ENCODE measurements at regions not wholly inside any gene's neighbourhood (a gene's known extent, or its start where the extent isn't known, plus 50 kb on each side); places are given as distances from the start of the nearest gene placed in this dataset.

DNA sequence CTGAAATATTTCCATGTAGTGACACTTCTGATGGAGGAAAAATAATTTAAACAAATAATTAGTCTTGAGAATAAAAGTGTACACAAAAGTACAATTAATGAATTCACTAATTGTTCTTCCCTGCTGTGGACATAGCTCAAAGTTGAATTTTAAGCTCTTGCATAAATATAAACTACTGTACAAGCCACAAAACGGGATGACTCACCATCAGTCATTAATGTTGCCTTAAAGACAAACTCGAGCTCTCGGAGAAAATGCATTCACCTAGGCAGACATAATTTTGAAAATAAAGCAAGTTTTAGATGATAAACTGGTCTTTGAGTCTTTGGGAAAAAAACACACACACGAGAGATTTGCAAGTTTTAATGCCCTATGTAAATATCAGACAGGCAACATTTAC, 436.4 kb downstream of the ZNF521 start:
- DNase-seq = peak; percentile 41

- no peak for DNase-seq
Observed at GRCh38 chr18:24917767-24918166, 434.2 kb downstream of the ZNF521 start.

GRCh38 chr18:24918257-24918656, 433.7 kb downstream of the ZNF521 start:
- DNase-seq = no peak

DNA sequence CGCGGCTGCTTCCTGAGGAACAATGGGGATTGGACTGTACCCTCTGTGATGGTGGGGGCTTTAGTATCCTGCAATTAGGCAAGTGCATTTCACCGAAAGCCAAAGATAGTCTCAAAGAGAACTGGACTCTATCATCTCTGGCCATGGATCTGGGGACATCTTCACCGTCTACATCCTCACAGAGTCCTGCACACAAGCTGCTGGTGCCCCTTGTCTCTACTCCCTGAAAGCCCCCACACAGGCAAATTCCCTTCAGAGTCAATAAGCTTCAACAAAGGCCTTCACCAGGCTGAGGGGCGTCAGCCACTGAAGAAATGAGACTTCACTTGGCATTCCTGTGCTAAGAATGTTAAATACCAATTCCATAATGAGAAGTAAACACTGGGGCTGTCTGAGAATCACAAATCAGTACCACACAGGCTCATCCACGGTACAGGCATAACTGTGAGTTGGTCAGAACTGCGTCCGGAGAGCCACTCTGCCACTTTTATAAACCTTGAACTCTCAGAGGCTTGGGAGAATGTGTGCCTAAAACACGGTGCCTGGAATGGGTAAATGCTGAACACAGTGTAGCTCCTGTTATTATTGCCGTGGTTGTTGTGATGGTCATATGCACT, 432.7 kb downstream of the ZNF521 start:
- DNase-seq = no peak

DNA sequence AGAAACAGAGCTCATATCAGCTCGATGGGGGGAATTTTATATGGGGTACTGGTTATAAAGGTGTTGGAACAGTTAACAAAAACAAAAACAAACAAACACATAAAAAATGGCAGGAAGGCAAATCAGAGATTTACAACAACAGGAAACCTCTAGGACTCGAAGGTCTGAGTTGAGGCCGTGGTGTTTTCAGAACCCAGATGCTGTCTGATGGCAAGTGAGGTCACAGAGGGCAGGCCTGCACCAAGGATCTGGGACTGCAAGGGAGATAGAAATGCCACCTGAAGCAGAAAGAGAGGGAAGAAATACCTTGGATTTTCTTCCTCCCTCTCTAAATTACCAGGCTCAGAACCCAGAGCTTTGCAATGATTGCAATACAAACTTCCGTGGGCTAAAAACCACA, 429.5 kb downstream of the ZNF521 start:
- no peak for DNase-seq

GRCh38 chr18:24923138-24923537, 428.8 kb downstream of the ZNF521 start:
- no peak for DNase-seq

DNA sequence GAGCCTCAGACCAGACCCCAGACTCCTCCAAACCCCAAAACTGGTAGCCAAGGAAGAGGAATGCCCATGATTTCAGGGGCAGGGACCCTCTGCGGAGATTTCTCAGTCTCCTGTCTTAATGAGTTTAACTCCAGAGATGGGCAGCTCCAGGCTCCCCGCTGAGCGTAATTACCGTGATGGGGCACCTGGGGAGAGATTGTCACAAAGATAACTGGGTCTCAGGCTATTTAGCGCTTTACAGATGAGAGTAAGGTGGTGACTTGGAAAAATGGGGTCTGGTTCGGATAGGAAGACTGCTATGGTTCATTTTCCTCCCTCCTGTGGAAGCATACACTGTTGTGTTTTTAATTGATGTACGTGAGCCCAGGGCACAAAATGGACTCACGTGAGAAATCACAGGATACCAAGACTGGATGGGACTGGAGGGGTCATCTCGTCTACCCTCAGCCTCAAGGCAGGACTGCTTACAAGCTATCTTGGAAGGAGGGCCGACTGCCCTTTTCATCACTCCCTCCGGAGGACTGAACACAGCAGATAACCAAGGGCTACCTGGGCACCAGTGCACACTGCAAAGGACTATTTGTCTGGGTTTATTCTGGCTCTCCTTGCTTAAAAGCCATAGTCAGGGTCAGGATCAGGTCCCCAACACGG, 427.8 kb downstream of the ZNF521 start:
- peak; percentile 83 for DNase-seq

DNA sequence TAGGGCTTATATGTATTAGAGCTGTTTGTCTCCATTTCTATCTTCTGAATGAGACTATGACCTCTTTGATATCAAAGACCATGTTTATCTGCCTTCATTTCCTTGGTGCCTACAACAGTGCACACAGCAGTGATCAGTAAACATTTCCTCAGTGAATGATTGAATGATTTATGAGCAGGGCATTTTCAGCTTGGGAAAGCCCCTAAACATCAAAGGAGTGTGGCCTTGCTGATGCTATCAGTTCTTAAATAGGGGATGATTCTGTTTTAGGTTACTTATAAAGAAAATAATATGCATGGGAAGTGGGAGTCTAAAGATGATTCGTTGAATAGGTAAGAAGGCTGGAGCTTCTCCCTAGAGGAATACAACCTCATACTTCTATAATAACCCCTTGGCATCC, 425.3 kb downstream of the ZNF521 start:
- no peak for DNase-seq

DNA sequence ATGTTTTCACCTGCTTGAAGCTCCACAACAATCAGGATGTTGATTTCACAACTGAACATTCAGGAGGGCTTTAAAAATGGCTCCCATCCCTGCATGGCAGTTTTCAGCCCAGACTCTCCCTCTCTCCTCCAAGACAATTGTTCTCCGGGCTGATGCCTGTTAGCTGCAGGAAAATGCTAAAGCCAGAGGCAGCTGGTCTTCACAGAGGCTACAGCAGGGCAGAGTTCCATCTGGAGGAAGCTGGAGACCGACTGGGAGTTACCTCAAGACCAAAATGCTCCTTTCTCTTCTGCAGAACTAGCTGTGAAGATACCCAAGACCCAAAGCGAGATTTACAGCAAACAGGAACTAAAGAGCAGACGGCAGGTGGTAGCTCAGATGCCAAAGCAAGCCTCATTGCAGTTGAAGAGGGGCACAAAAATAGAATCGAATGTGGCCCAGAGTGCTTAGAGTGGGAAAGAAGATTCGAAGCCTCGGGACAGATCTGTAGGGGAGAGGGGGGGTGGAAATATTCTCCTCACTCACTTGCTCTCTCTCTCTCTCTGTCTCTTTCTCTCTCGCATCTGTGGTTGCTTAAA, 423.6 kb downstream of the ZNF521 start:
- no peak for DNase-seq

GRCh38 chr18:24930478-24930877, 421.5 kb downstream of the ZNF521 start:
- DNase-seq = peak; percentile 54

DNA sequence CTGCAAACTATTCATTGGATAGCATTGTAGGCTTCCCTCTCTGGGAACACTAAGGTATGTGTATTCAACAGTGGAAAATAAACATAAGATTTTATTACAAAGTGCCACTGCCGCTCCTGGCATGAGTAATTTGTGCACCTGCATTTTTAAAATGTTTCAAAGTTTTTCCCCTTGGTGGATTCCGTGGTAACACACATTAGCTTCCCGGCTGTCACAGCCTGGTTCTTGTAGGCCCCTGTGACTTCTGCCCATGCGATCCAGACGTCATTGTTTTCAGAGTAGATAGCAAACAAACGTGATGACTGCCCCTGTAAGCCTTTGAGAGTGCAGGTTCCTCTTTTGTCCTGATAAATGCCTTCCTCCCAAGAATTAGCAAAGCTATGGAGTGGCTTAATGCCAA, 421.0 kb downstream of the ZNF521 start:
- DNase-seq = peak; percentile 91

DNA sequence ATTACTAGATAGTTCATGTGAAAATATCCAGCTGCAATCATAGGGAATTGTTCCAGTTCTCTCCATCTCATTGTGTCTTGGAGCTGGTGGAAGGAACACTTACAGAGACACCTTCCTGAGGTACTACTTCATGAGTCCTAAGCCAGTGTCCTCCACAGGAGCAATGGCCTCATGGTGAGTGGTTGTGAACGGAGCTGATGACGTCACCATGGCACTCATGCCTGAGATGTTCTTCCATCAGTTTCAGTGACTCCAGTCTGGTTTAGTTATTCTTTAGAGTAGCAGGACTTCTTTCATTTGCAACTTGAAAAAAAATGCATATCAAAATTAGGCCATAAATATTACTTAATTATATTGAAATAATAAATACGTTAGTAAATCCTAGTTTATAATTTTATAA, 418.6 kb downstream of the ZNF521 start:
- DNase-seq = no peak

DNA sequence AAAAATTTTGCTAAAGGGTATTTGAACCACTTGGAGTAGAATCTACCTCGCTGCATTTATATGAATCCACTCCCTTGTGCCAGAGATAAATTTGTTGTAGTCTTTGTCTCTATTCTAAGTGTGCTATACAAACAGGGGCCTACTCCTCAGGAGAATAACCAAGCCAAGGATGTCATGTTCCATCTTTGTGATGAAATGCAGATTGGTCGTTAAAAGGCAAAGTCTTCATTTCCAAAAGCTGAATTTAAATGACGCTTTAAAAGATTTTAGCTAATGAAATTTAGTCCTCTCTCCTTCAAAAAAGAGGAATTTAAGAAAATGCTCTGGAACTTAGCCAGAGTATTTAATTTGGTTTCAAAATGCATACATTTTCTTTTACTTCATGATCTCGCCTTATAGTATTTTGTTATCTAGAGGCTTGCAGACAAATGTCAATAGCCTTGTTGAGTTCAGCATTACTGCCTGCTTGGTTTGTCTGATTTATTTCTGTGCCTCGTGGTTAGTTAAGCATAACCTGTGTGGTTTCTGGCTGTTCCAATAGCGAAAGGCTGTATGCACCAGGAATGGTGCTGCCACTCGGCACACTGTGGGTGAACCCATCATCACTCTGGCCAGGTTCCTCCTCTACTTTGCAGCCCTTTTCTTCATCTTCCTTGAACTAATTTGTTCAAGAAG, 417.6 kb downstream of the ZNF521 start:
- no peak for DNase-seq

GRCh38 chr18:24935008-24935407, 417.0 kb downstream of the ZNF521 start:
- no peak for DNase-seq

DNA sequence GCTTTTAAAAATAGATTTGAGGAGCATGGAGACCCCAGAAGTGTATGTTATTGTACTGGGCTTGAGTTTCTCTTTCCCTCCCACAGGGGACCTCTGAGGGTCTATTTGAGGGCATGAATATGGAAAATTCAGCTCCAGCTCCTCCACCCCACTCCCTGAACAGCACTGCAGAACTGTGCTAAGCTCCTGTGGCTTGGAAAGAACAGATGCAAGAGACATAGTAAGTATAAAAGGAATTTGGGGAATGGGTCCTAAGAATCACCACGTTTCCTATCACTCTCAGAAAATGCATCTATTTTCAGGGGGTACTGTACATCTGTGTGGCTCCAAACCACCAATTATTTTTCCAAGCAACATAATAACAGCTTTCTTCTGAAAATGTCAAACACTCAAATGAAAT, 416.1 kb downstream of the ZNF521 start:
- DNase-seq = no peak

DNA sequence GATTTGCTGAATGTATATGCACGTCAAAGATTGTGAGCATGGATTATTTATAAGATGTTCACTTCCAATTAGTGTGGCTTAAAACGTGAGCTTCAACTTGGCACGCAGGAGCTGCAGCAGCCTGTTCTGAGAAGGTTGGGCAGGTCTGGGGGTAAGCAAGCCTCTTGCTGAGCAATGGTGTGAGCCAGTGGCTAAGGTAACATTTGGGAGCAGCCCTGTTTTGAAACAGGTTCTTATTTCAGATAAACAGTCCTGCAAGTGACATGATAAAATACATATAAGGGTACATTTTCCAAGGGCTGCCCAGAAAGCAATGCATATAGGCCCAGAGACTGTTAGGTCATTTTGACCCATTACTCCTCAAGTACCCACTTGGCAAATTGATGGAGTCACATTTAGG, 415.3 kb downstream of the ZNF521 start:
- no peak for DNase-seq

DNA sequence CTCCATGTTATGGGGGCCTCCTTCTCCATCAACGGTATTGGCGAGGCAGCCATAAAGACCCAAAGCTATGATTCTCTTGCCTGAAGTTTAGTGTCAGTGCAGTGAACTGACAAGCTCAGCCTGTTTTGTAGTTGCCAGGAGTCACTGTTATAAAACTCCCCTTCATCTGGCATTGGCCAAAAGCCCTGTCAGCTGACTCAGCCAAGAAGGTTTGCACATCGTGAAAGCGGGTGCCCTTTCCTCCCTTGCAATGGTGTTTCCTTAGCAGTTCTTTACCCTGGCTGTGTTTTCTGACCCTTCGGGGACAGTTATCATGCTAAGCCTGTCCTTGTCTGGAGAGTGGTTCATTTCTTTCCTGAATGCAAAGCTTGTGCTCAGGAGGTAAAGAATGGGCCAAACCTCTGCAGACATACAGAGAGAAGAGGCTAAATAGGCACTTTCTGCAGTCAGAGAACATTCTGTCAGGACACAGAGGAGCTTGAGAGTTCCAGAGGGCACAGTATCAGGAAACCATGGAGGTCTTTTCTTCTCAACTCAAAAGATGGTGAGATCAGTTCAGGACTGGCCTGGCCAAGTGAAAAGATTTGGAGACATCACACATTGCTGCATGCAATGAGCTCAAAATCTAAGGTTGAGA, 414.2 kb downstream of the ZNF521 start:
- DNase-seq = no peak

DNA sequence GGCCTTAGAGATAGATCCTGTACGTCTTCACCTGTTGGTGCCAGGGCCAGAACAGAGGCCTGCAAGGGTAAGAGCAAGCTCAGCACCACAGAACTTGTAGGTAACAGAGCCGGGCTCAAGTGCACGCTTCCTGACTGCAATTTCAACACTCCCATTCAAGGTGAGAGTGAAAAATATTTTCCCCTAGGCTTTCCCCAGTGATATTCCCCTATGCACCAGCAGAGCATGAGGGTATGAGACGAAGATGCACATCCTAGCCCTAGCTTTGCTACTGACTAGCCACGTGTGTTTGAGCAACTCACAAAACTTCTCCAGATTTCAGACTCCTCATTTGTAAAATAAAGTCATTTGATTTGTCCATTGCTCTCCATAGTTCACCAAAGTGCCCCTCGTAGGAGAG, 411.6 kb downstream of the ZNF521 start:
- DNase-seq = no peak

DNA sequence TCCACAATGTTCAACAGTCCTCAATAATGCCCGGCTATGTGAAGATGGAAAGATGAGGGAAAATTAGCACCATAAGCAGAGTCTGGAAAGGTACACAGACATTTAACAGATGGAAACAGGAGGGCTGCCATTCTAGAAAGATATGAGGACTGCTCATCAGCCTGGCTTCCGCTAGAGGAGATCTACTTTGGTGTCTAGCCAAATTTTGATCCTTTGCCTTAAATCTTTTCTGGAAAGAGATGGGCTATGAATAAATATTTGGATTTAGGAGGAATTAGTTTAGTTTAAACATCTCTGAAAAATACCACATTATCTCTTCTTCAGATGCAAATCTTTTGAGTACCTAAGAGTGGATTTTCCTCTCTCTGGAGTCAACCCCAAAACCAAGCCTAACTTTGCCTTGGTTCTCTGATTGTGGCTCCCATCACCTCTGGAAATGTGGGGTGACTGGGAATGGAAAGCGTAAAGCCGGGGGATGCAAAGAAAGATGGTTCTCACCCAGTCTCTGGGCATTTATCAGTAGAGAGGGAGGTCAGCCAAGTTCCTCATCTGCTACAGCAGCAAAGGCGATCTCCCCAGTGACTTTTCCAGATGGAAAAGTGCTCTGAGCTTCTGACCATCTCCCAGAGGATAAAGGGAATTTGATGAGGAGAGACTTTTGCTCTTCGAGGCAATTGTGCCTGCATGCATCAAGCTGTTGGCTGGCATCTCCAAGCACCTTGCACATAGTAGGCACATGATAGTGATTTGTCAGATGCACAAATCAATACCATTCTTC, 410.6 kb downstream of the ZNF521 start:
- DNase-seq = no peak

- DNase-seq = peak; percentile 59
Observed at GRCh38 chr18:24942144-24942543, 409.8 kb downstream of the ZNF521 start.

DNA sequence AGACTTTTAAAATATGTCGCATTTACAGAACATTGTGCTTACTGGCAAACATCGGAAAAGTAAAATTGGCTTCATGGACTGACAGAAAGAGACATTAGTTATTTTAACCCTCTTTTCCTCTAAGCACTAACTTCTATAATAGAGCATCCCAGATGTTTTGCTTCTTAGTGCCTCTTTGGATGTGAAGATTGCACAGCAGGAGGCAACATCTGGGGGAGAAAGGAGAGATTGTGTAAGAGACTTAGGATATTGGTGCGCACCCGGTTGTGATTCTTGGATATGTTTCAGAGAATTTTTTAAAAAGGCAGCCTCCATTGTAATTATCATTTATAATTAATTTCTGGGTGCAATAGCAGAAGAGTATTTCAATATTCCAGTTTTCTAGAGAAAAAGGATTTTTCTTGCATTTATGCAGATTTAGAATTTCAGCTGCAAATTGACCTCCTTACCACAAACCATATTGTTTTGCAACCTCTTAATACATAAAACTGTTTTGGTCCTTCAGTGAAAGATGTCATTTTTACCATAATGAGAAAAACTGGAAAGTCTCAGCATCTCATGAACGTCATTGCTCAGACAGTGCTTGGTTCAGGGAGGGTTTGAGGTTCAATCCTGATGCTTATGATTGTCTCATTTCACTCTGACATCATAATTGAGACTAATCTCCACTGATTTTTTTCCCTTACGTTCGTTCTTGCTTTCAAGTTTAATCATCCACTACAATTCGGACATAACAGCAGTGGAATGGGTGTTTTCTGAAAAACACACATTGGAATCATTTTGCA, 404.3 kb downstream of the ZNF521 start:
- DNase-seq = no peak

- DNase-seq = peak; percentile 100
Observed at GRCh38 chr18:24949908-24950307, 402.1 kb downstream of the ZNF521 start.

Data from NCI-H69 (cell line).